K562 (cell line): ENCODE measurements at regions not wholly inside any gene's neighbourhood (a gene's known extent, or its start where the extent isn't known, plus 50 kb on each side); places are given as distances from the start of the nearest gene placed in this dataset.

ENCODE experiments used
- ATAC-seq: fragments of 200-7000 bp; cut with Tn5 transposase; 3 replicates; pipeline ENCODE4 v1.9.1; 2020; ENCODE audit warnings: moderate library complexity
- BruUV-seq: library from RNA; stranded (reverse); fragments of 400-500 nt; replicated peaks from 2 replicates; lab custom pipeline; 2021; lab: Mats Ljungman, UMichigan
- CTCF ChIA-PET: fragments of 300-600 bp; formaldehyde crosslinking; extraction: SDS; loops from one replicate; lab custom pipeline; 2021; ENCODE audit warnings: low intra/inter-chr PET ratio; lab: Yijun Ruan, JAX
- POLR2A ChIA-PET: fragments of 300-600, 350-650 bp; sonication (Branson Sonifier 250); formaldehyde crosslinking; extraction: SDS; loops from one replicate; lab custom pipeline; 2021; ENCODE audit warnings: antibody characterized with exemption, inconsistent platforms; lab: Yijun Ruan, JAX
- DNase-seq, 4 experiments: peaks; one replicate each; pipeline versions ENCODE4 v3.0.0 to v3.0.0-alpha.2; 2011 to 2018; ENCODE audit warnings: low spot score in 3 of 4, mixed read lengths in 3 of 4; ENCODE audit errors: extremely low read depth in 1 of 4
- FAIRE-seq: peaks from 2 replicates; lab custom pipeline; 2011; peaks lifted over from hg19 to GRCh38; lab: Jason Lieb, UNC
- H2AFZ ChIP-seq: 2 replicates; pipeline ENCODE4 v1.6.0; 2011; ENCODE audit warnings: low read depth, low read length, control low read depth, inconsistent platforms
- H3K27ac ChIP-seq: fragments of 200-600 bp; 3 replicates; pipeline ENCODE4 v1.8.0; 2011; ENCODE audit warnings: low read depth, mild to moderate bottlenecking, control low read depth, inconsistent platforms, low read length, moderate library complexity, mixed read lengths; ENCODE audit errors: extremely low read depth
- H3K27me3 ChIP-seq, 2 experiments: fragments of 300-600 bp in 1 of 2; 2 replicates in 1 of 2; 3 replicates in 1 of 2; pipeline versions ENCODE4 v1.6.0 to v1.8.0; 2011; ENCODE audit warnings: inconsistent platforms in 2 of 2, low read length in 2 of 2, mild to moderate bottlenecking in 1 of 2, mixed read lengths in 1 of 2, moderate library complexity in 1 of 2; ENCODE audit not compliant: control insufficient read depth in 2 of 2, insufficient read depth in 2 of 2
- H3K36me3 ChIP-seq: fragments of 300-600 bp; 3 replicates; pipeline ENCODE4 v1.8.0; 2011; ENCODE audit warnings: mild to moderate bottlenecking, low read length, inconsistent platforms; ENCODE audit not compliant: control insufficient read depth, insufficient read depth
- H3K4me1 ChIP-seq, 2 experiments: fragments of 200-600 bp in 1 of 2; replicated peaks in 1 of 2; 2 replicates in 1 of 2; 3 replicates in 1 of 2; pipeline versions ENCODE4 v1.5.1 to v1.8.0; 2011; ENCODE audit warnings: inconsistent platforms in 2 of 2, low read length in 2 of 2, mild to moderate bottlenecking in 1 of 2, mixed read lengths in 1 of 2, moderate library complexity in 1 of 2; ENCODE audit not compliant: control insufficient read depth in 2 of 2, insufficient read depth in 2 of 2
- H3K4me2 ChIP-seq: 2 replicates; pipeline ENCODE4 v1.6.1; 2011; ENCODE audit warnings: low read length, control low read depth, inconsistent platforms, mixed read lengths; ENCODE audit not compliant: insufficient read depth
- H3K4me3 ChIP-seq: fragments of 200-600 bp; sonication (generic), shearing (Covaris generic); 2 replicates; pipeline ENCODE4 v1.5.1; 2016; ENCODE audit warnings: control low read depth, inconsistent platforms
- H3K79me2 ChIP-seq: fragments of 200-600 bp; 3 replicates; pipeline ENCODE4 v1.8.0; 2011; ENCODE audit warnings: low read length, inconsistent platforms; ENCODE audit not compliant: control insufficient read depth, insufficient read depth
- H3K9ac ChIP-seq, 2 experiments: 2 replicates each; pipeline versions ENCODE4 v1.6.0 to v1.6.1; 2011; ENCODE audit warnings: low read depth in 2 of 2, low read length in 2 of 2, control low read depth in 1 of 2, inconsistent platforms in 1 of 2, mild to moderate bottlenecking in 1 of 2, mixed read lengths in 1 of 2; ENCODE audit not compliant: insufficient read depth in 1 of 2
- H3K9me1 ChIP-seq: one replicate; pipeline ENCODE4 v1.6.0; 2011; ENCODE audit warnings: inconsistent platforms, mild to moderate bottlenecking, low read length, moderate library complexity; ENCODE audit not compliant: control insufficient read depth, insufficient read depth
- H3K9me3 ChIP-seq: replicated peaks from 2 replicates; pipeline ENCODE4 v1.5.1; 2011; ENCODE audit warnings: low read depth, low read length, inconsistent platforms; ENCODE audit not compliant: control insufficient read depth, insufficient read depth
- H4K20me1 ChIP-seq: replicated peaks from 2 replicates; pipeline ENCODE4 v1.6.1; 2011; ENCODE audit warnings: low read length, inconsistent platforms, mixed read lengths; ENCODE audit not compliant: control insufficient read depth, insufficient read depth
- CTBP1 ChIP-seq: fragments of 450-650 bp; IDR thresholded peaks from 2 replicates; pipeline ENCODE4 v1.6.1; 2016; ENCODE audit warnings: borderline replicate concordance
- FOXK1 ChIP-seq: sonication (generic); formaldehyde crosslinking; IDR thresholded peaks from 2 replicates; pipeline ENCODE4 v1.8.0; 2022; ENCODE audit warnings: missing genetic modification reagents, mild to moderate bottlenecking, borderline replicate concordance
- LARP7 ChIP-seq: fragments of 450-650 bp; IDR thresholded peaks from 2 replicates; pipeline ENCODE4 v1.6.1; 2016
- MEF2D ChIP-seq: conservative IDR thresholded peaks from 2 replicates; pipeline ENCODE4 v1.6.1; 2016; ENCODE audit warnings: low read depth, missing genetic modification characterization, missing compliant biosample characterization
- NCOA4 ChIP-seq: fragments of 450-650 bp; IDR thresholded peaks from 2 replicates; pipeline ENCODE4 v1.6.1; 2018; ENCODE audit warnings: mild to moderate bottlenecking; ENCODE audit not compliant: partially characterized antibody
- SMAD3 ChIP-seq: fragments of 450-650 bp; formaldehyde crosslinking; conservative IDR thresholded peaks from 2 replicates; pipeline ENCODE4 v1.4.0; 2020; ENCODE audit warnings: mild to moderate bottlenecking
- SRSF9 ChIP-seq: fragments of 200-400 bp; formaldehyde crosslinking; IDR thresholded peaks from 2 replicates; pipeline ENCODE4 v1.6.1; 2017; ENCODE audit warnings: low read depth, low read length, borderline replicate concordance
- TRIM28 ChIP-seq: fragments of 450-650 bp; IDR thresholded peaks from 2 replicates; pipeline ENCODE4 v1.6.1; 2017
- ZNF23 ChIP-seq: fragments of 250-450 bp; sonication (Bioruptor Pico); IDR thresholded peaks from 2 replicates; pipeline ENCODE4 v1.4.0; 2020; ENCODE audit warnings: mild to moderate bottlenecking
- ZNF280A ChIP-seq: fragments of 450-650 bp; IDR thresholded peaks from 2 replicates; pipeline ENCODE4 v1.6.1; 2018; ENCODE audit warnings: mild to moderate bottlenecking, low read depth; ENCODE audit not compliant: partially characterized antibody
- ZNF398 ChIP-seq: fragments of 250-450 bp; sonication (Bioruptor Pico); IDR thresholded peaks from 2 replicates; pipeline ENCODE4 v1.8.0; 2021; ENCODE audit warnings: moderate library complexity, mild to moderate bottlenecking, inconsistent platforms
- in situ Hi-C: fragments of 300-500 bp; cut with MboI; formaldehyde crosslinking; loops from 4 replicates; pipeline ENCODE4 v1.15.0; 2018; ENCODE audit warnings: inconsistent platforms, mixed read lengths
- intact Hi-C: fragments of 100-400 bp; cut with micrococcal nuclease; formaldehyde crosslinking; loops from 2 replicates; pipeline ENCODE4 v1.14.2; 2022

GRCh38 chr13:64765636-64766035, 2464.5 kb downstream of the PCDH9 start:
- TF ChIP-seq ZNF280A (no peak), TRIM28 (no peak), MEF2D (tag) (no peak), NCOA4 (no peak), ZNF23 (no peak), FOXK1 (CRISPR knock-in tag) (no peak), SMAD3 (no peak), CTBP1 (no peak), ZNF398 (CRISPR knock-in tag) (no peak), LARP7 (no peak), SRSF9 (no peak)
- no TSS peak for BruUV-seq
- Histone ChIP-seq H3K36me3 (no peaks in the 10 kb centered on the region), H3K9ac (no peak overlapping the region), H3K27ac (no peak overlapping the region), H3K4me3 (no peak overlapping the region), H3K79me2 (no peaks in the 10 kb centered on the region), H3K4me2 (no peak overlapping the region), H3K4me1 (no peaks in the 10 kb centered on the region), H4K20me1 (no peaks in the 10 kb centered on the region), H2AFZ (no peak overlapping the region), H3K9me1 (no peaks in the 10 kb centered on the region), H3K9me3 (no peaks in the 10 kb centered on the region), H3K27me3 (no peaks in the 10 kb centered on the region)
- ATAC-seq (no peak), FAIRE-seq (no peak), DNase-seq (no peak)
- in situ Hi-C loops (no loop called here), intact Hi-C loops (no loop called here)
- POLR2A ChIA-PET = no interaction called here
- CTCF ChIA-PET = no interaction called here
